Stimulated activated CD8-positive, alpha-beta memory T cell treated with anti-CD3 and anti-CD28 coated beads, Interleukin-4, amount 100 ng/mL, for 24 hours (primary cell): ENCODE measurements at regions not wholly inside any gene's neighbourhood (a gene's known extent, or its start where the extent isn't known, plus 50 kb on each side); places are given as distances from the start of the nearest gene placed in this dataset.
"Not testable (repeated sequence)": the region's sequence is repeated elsewhere in the genome, so short reads cannot be mapped to it uniquely, and the experiment has no call there.

Source experiments
- DNase-seq: peaks from one replicate; pipeline ENCODE4 v3.0.0-alpha.2; 2020; ENCODE audit warnings: low read depth

DNA sequence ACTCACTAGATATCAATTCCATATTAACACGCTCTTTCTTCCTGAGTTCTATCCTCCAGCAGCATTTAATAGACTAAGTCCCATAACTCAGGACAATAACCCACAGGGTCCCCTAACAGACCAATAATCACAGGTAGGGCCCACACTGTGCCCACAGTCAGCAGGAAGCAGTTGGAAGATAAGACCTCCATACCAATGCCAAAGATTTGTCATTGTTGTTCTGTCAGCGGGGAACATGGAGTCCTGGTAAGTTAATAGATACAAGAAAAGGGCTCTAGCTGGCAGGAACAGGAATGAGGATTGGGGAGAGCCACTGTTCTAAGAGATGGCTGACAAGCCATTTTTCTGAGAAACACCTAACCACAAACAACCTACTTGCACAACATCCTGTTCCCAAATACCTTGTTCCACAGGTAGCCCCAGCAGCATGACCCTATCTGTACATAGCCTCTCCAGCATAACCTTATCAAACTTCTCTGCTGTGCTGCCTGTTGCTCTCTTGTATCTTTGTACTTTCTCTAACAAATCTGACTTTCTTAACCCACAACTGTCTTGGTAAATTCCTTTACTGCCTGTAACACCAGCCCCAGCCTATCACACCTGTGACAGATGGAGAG lies 142.0 kb upstream of the KCNJ15 start:
- no peak for DNase-seq

- DNase-seq = no peak
These were observed 140.9 kb upstream of the KCNJ15 start for GRCh38 chr21:38115870-38116269.

GRCh38 chr21:38119793-38120192 lies 137.0 kb upstream of the KCNJ15 start:
- DNase-seq = no peak

- not testable (repeated sequence) for DNase-seq
These were observed 136.2 kb upstream of the KCNJ15 start for GRCh38 chr21:38120679-38120983.

DNA sequence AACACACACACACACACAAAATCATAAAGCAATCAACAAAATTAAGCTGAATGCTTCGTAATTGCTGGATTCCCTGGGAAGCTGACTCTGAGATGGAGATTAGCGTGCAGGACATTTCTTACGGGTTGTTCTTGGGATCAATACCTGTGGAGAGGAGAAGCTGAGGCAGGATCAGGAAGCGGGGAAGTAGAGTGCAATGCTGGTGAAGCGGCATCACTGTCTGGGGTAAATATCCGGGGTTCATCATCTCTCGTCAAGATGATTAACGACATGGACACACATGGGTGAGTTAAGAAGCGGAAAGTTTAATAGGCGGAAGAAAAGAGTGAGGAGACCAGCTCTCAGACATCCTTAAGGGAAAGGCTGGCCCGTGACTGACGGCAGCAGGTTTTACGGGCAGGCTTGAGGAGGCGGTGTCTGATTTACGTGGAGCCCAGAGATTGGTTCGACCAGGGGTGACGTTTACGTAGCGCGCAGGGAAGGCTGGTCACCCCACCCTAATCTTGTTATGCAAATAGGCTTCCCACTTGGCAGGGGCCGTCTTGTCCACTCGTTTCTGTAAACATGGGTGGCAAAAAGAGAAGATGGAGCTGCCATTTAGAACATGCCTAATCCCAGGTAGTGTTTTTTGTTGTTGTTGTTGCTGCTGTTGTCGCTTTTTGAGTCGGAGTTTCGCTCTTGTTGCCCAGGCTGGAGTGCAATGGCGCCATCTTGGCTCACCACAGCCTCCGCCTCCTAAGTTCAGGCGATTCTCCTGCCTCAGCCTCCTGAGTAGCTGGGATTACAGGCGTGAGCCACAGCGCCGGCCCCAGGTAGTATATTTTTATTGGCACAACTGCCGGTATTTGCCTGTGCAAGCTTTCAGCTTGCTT lies 135.6 kb upstream of the KCNJ15 start:
- DNase-seq = no peak

DNA sequence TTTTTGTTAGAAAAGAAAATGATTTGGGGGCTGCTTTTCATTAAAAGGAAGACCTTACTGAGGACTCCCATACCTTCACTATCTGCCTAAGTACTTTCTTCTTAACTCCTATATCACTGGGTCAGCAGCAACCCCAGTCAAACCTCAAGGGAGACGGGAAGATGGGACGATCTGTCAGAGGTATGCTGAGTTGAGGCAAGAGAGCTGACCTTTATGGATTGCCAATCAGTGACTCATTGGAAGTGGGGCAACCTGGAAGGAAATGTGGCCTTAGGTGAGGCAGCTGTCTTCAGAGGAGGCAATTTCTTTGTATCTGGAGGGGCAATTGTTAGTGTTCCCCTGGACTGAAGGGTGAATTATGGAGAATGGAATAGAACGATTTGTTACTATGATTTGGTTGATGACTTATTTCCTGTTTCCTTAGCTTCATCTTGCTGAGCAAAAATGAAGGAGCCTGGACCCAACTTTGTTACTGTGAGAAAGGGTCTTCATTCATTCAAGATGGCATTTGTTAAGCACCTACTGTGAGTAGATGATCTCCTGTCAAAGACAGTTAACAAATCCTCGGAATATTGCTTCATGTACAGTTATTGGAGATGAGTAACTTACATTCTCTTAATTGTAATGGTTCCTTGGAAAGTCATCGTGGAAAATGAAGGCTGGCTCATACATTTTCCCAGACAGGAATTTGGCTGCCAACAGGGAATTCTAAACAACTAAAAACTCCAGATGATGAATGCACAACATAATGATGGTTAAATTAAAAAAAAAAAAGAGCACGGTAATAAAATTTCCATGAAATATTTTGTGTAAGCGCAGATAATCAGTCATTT lies 134.7 kb upstream of the KCNJ15 start:
- no peak for DNase-seq

- DNase-seq = no peak
These were observed 133.2 kb upstream of the KCNJ15 start for GRCh38 chr21:38123626-38124025.

GRCh38 chr21:38126666-38127303 lies 130.0 kb upstream of the KCNJ15 start:
- peak; percentile 23 for DNase-seq

DNA sequence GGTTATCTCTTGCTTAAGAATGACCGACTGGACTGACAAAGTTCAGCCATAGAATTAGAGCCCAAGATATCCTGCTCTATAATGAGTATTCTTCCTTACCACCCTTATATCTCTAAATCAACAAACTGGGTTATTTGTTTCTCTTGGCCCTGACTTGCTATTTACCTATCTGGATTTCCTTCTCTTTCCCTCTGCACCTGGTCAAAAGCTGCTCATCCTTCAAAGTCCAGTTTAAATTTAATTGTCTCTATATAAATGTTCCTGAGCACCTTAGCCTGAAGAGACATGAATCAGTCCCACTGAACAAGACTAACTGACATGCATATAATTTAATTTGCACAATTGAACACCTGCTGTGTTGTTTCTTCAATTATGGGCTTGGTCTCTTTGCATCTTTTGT lies 127.1 kb upstream of the KCNJ15 start:
- no peak for DNase-seq

- no peak for DNase-seq
These were observed 123.6 kb upstream of the KCNJ15 start for GRCh38 chr21:38133240-38133639.

- no peak for DNase-seq
These were observed 122.5 kb upstream of the KCNJ15 start for GRCh38 chr21:38134084-38134873.

DNA sequence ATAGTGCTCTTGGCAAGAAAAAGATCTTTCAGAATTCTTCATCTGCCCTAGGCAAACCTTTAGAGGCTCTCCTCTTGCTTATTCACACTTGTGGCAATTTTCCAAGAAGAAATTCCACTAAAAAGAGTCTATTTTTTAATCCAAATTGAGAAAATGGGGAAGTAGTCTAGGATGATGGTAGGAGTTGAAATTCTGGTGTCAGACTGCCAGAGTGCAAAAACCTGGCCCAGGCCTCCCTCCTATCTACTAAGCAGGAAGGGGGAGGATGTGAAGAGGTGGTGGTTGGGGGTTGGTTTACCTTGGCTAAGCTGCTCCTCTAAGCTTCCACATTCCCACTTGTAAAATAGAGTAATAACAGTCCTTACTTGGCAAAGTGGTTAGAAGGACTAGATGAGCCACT lies 120.6 kb upstream of the KCNJ15 start:
- DNase-seq = no peak

GRCh38 chr21:38139380-38140168 lies 117.2 kb upstream of the KCNJ15 start:
- DNase-seq = no peak

DNA sequence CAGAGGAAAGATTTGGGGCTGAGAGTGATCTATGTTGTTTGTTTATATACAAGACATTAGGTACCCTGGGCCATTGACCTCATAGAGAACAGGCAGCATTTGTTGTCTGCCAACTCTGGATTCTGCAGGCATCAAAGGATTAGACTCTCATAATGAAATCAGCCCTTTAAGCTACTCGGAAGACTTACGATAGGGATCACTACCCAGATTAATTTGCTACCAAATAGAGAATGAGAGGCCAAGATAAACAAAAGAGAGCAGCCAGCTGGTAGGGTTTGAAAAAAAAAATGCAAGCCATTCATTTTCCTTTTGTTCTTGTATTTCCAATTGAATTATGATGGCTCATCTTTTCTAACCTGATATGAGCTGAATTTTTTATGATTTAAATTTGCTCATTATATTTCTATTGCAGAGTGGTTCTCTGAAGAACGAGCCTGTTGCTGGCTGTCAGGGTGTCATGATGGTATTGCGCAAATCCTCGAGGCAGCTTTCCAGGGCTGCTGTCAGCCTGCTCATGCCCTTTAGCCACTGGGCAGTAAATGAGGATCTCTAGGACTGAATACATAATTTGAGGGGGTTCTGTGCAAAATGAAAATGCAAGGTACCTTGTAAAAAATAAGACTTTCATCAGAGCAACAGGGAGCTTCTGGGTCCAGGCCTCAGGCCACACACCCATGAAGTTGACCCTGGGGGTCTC lies 116.4 kb upstream of the KCNJ15 start:
- DNase-seq = no peak

DNA sequence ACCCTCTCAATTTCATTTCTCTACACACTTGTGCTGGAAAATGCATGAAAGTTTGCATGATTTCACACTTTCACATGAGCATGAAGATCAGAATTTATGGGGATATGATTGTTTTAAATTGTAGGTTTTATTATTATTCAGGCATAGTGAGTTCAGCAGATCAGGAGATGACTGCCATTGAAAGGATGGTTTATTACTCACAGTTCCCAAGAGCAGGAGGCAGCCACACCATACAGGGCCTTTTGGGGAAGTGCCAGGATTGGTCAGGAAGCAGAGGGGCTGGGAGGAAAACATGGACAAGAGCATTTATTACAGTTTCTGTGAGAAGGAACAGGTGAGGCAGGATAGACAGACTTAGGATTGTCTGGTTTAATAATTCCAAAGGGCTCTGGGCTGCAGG lies 114.6 kb upstream of the KCNJ15 start:
- DNase-seq = no peak

GRCh38 chr21:38144193-38144592 lies 112.6 kb upstream of the KCNJ15 start:
- no peak for DNase-seq

- no peak for DNase-seq
These were observed 111.7 kb upstream of the KCNJ15 start for GRCh38 chr21:38145104-38145503.

GRCh38 chr21:38147391-38147790 lies 109.4 kb upstream of the KCNJ15 start:
- no peak for DNase-seq

GRCh38 chr21:38148046-38148445 lies 108.7 kb upstream of the KCNJ15 start:
- no peak for DNase-seq

- no peak for DNase-seq
These were observed 105.7 kb upstream of the KCNJ15 start for GRCh38 chr21:38151021-38151645.
